H9 (cell line): ENCODE measurements at regions not wholly inside any gene's neighbourhood (a gene's known extent, or its start where the extent isn't known, plus 50 kb on each side); places are given as distances from the start of the nearest gene placed in this dataset.

Source experiments
- DNase-seq: peaks from one replicate; pipeline ENCODE4 v3.0.0-alpha.2; 2017
- H2AFZ ChIP-seq: one replicate; pipeline ENCODE4 v1.6.1; 2013; ENCODE audit warnings: mild to moderate bottlenecking, low read length, control low read depth, moderate library complexity
- H2AK5ac ChIP-seq: 2 replicates; pipeline ENCODE4 v1.6.1; 2013; ENCODE audit warnings: low read length, control low read depth, mixed read lengths; ENCODE audit not compliant: insufficient read length
- H2BK120ac ChIP-seq: one replicate; pipeline ENCODE4 v1.6.1; 2013; ENCODE audit warnings: low read depth, mild to moderate bottlenecking, low read length, control low read depth, inconsistent platforms; ENCODE audit not compliant: poor library complexity, severe bottlenecking
- H2BK12ac ChIP-seq: 2 replicates; pipeline ENCODE4 v1.6.1; 2013; ENCODE audit warnings: low read length, control low read depth, mixed read lengths, low read depth; ENCODE audit not compliant: insufficient read length
- H2BK15ac ChIP-seq: 2 replicates; pipeline ENCODE4 v1.6.1; 2013; ENCODE audit warnings: low read depth, low read length, control low read depth
- H2BK20ac ChIP-seq: one replicate; pipeline ENCODE4 v1.6.1; 2013; ENCODE audit warnings: low read depth, mild to moderate bottlenecking, low read length, control low read depth, inconsistent platforms; ENCODE audit not compliant: poor library complexity, severe bottlenecking
- H2BK5ac ChIP-seq: 2 replicates; pipeline ENCODE4 v1.6.1; 2013; ENCODE audit warnings: low read length, control low read depth, mixed read lengths; ENCODE audit not compliant: insufficient read length
- H3K14ac ChIP-seq: 2 replicates; pipeline ENCODE4 v1.6.1; 2013; ENCODE audit warnings: low read length, control low read depth; ENCODE audit not compliant: insufficient read depth
- H3K18ac ChIP-seq: 2 replicates; pipeline ENCODE4 v1.6.1; 2013; ENCODE audit warnings: low read depth, mild to moderate bottlenecking, mixed read lengths, low read length, control low read depth; ENCODE audit not compliant: insufficient read length
- H3K23ac ChIP-seq: 2 replicates; pipeline ENCODE4 v1.6.1; 2013; ENCODE audit warnings: low read length, control low read depth, mixed read lengths, low read depth; ENCODE audit not compliant: insufficient read length
- H3K23me2 ChIP-seq: 2 replicates; pipeline ENCODE4 v1.6.1; 2013; ENCODE audit warnings: low read depth, mild to moderate bottlenecking, mixed read lengths, low read length, control low read depth; ENCODE audit not compliant: insufficient read length, poor library complexity, severe bottlenecking
- H3K27ac ChIP-seq: 2 replicates; pipeline ENCODE4 v1.5.1; 2013; ENCODE audit warnings: low read length, control low read depth, mixed read lengths, low read depth; ENCODE audit not compliant: insufficient read length
- H3K27me3 ChIP-seq: 2 replicates; pipeline ENCODE4 v1.6.1; 2013; ENCODE audit warnings: low read length, control low read depth, inconsistent platforms; ENCODE audit not compliant: insufficient read depth
- H3K4ac ChIP-seq: 2 replicates; pipeline ENCODE4 v1.6.1; 2013; ENCODE audit warnings: low read depth, mild to moderate bottlenecking, control low read depth, inconsistent platforms, low read length, moderate library complexity
- H3K4me1 ChIP-seq: 2 replicates; pipeline ENCODE4 v1.6.1; 2013; ENCODE audit warnings: low read length, control low read depth, inconsistent platforms; ENCODE audit not compliant: insufficient read depth
- H3K4me2 ChIP-seq: 2 replicates; pipeline ENCODE4 v1.6.1; 2013; ENCODE audit warnings: low read length, control low read depth, mixed read lengths; ENCODE audit not compliant: insufficient read length, insufficient read depth
- H3K56ac ChIP-seq: 2 replicates; pipeline ENCODE4 v1.6.1; 2013; ENCODE audit warnings: low read depth, mild to moderate bottlenecking, mixed read lengths, low read length, control low read depth; ENCODE audit not compliant: insufficient read length
- H3K79me1 ChIP-seq: 2 replicates; pipeline ENCODE4 v1.6.1; 2013; ENCODE audit warnings: low read depth, mild to moderate bottlenecking, moderate library complexity, low read length, control low read depth, inconsistent platforms; ENCODE audit not compliant: insufficient read depth, poor library complexity, severe bottlenecking
- H3K79me2 ChIP-seq: 2 replicates; pipeline ENCODE4 v1.6.1; 2013; ENCODE audit warnings: low read length, control low read depth, inconsistent platforms; ENCODE audit not compliant: insufficient read depth
- H3K9ac ChIP-seq: 2 replicates; pipeline ENCODE4 v1.6.1; 2013; ENCODE audit warnings: low read length, control low read depth, mixed read lengths; ENCODE audit not compliant: insufficient read length; ENCODE audit errors: extremely low read depth
- H3K9me3 ChIP-seq: one replicate; pipeline ENCODE4 v1.6.1; 2013; ENCODE audit warnings: low read depth, low read length, inconsistent platforms; ENCODE audit not compliant: control insufficient read depth
- H3T11ph ChIP-seq: one replicate; pipeline ENCODE4 v1.6.1; 2013; ENCODE audit warnings: mild to moderate bottlenecking, low read length, control low read depth, inconsistent platforms
- H4K20me1 ChIP-seq: one replicate; pipeline ENCODE4 v1.6.1; 2013; ENCODE audit not compliant: control insufficient read depth, insufficient read length, insufficient read depth
- H4K5ac ChIP-seq: 2 replicates; pipeline ENCODE4 v1.6.1; 2013; ENCODE audit warnings: low read depth, mild to moderate bottlenecking, mixed read lengths, low read length, control low read depth; ENCODE audit not compliant: insufficient read length
- H4K8ac ChIP-seq: replicated peaks from 2 replicates; pipeline ENCODE4 v1.6.1; 2013; ENCODE audit warnings: low read length, control low read depth, mixed read lengths, low read depth; ENCODE audit not compliant: insufficient read length
- H4K91ac ChIP-seq: 2 replicates; pipeline ENCODE4 v1.6.1; 2013; ENCODE audit warnings: low read depth, mild to moderate bottlenecking, moderate library complexity, mixed read lengths, low read length, control low read depth; ENCODE audit not compliant: insufficient read length
- H3K27ac Mint-ChIP-seq, 3 experiments: 2 replicates in 2 of 3; 3 replicates in 1 of 3; pipeline ENCODE4 v1.8.0; 2020 to 2021; ENCODE audit warnings: mixed read lengths in 3 of 3, mild to moderate bottlenecking in 1 of 3, moderate library complexity in 1 of 3
- H3K27me3 Mint-ChIP-seq: 2 replicates; pipeline ENCODE4 v1.8.0; 2021; ENCODE audit warnings: low read depth, mild to moderate bottlenecking, moderate library complexity, mixed read lengths
- H3K36me3 Mint-ChIP-seq, 3 experiments: 2 replicates in 2 of 3; 3 replicates in 1 of 3; pipeline ENCODE4 v1.8.0; 2020 to 2021; ENCODE audit warnings: low read depth in 3 of 3, mixed read lengths in 3 of 3; ENCODE audit not compliant: insufficient read depth in 1 of 3
- H3K4me1 Mint-ChIP-seq, 2 experiments: 2 replicates each; pipeline ENCODE4 v1.8.0; 2020; ENCODE audit warnings: mixed read lengths in 2 of 2
- H3K4me3 Mint-ChIP-seq, 2 experiments: 2 replicates in 1 of 2; 3 replicates in 1 of 2; pipeline ENCODE4 v1.8.0; 2020 to 2021; ENCODE audit warnings: mild to moderate bottlenecking in 2 of 2, mixed read lengths in 2 of 2, moderate library complexity in 1 of 2
- H3K9me3 Mint-ChIP-seq, 2 experiments: 2 replicates in 1 of 2; 3 replicates in 1 of 2; pipeline ENCODE4 v1.8.0; 2020; ENCODE audit warnings: mild to moderate bottlenecking in 2 of 2, mixed read lengths in 2 of 2, moderate library complexity in 1 of 2
- WGBS: extraction: QIAGEN DNeasy Blood & Tissue Kit; methylation state at CpG from one replicate; pipeline ENCODE4 v1.1.7; 2013; ENCODE audit warnings: missing lambda C conversion rate, low lambda C conversion rate, mixed read lengths; ENCODE audit not compliant: insufficient read length; ENCODE audit errors: extremely low coverage; 5-methylcytosine and 5-hydroxymethylcytosine counted together
- TF ChIP-seq, protein P1 (sequence below): fragments of 200-600 bp; sonication (generic); conservative IDR thresholded peaks from 3 replicates; pipeline ENCODE4 v1.8.0; 2021; ENCODE audit warnings: antibody characterized with exemption, mild to moderate bottlenecking

- no peak overlapping the region for H2BK15ac ChIP-seq
- Mint-ChIP-seq H3K27me3 (no peaks in the 10 kb centered on the region), H3K36me3 (no peaks in the 10 kb centered on the region)
Observed at GRCh38 chr3:165640970-165641369, 196.3 kb downstream of the BCHE start.

More at GRCh38 chr3:165640970-165641369, 196.3 kb downstream of the BCHE start:
- Histone ChIP-seq H2BK12ac (no peak overlapping the region), H3K4ac (no peak overlapping the region), H4K91ac (no peak overlapping the region), H3K18ac (no peak overlapping the region), H2BK5ac (no peak overlapping the region), H3K27ac (no peak overlapping the region), H3K23me2 (no peaks in the 10 kb centered on the region), H3K79me2 (no peaks in the 10 kb centered on the region), H3K56ac (no peak overlapping the region), H3K14ac (no peak overlapping the region), H3K4me2 (no peak overlapping the region), H3K9me3 (no peaks in the 10 kb centered on the region), H3K9ac (no peak overlapping the region), H3T11ph (no peak overlapping the region), H2BK20ac (no peak overlapping the region), H4K20me1 (no peaks in the 10 kb centered on the region), H4K5ac (no peak overlapping the region), H3K27me3 (no peaks in the 10 kb centered on the region), H2AFZ (no peak overlapping the region), H3K23ac (no peak overlapping the region), H2AK5ac (no peak overlapping the region), H2BK120ac (no peak overlapping the region), H3K79me1 (no peaks in the 10 kb centered on the region), H3K4me1 (no peaks in the 10 kb centered on the region), H4K8ac (no peak overlapping the region)
- Mint-ChIP-seq H3K4me1 (no peaks in the 10 kb centered on the region), H3K9me3 (no peaks in the 10 kb centered on the region; a peak in 1 of 5 replicates), H3K4me3 (no peak overlapping the region), H3K27ac (no peak overlapping the region)
- TF ChIP-seq, protein P1, sequence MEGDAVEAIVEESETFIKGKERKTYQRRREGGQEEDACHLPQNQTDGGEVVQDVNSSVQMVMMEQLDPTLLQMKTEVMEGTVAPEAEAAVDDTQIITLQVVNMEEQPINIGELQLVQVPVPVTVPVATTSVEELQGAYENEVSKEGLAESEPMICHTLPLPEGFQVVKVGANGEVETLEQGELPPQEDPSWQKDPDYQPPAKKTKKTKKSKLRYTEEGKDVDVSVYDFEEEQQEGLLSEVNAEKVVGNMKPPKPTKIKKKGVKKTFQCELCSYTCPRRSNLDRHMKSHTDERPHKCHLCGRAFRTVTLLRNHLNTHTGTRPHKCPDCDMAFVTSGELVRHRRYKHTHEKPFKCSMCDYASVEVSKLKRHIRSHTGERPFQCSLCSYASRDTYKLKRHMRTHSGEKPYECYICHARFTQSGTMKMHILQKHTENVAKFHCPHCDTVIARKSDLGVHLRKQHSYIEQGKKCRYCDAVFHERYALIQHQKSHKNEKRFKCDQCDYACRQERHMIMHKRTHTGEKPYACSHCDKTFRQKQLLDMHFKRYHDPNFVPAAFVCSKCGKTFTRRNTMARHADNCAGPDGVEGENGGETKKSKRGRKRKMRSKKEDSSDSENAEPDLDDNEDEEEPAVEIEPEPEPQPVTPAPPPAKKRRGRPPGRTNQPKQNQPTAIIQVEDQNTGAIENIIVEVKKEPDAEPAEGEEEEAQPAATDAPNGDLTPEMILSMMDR = no peak
- no CpG with 5 or more reads among the region's 1 CpG for WGBS
- DNase-seq = no peak
